KBM-7 (cell line): ENCODE measurements at regions not wholly inside any gene's neighbourhood (a gene's known extent, or its start where the extent isn't known, plus 50 kb on each side); places are given as distances from the start of the nearest gene placed in this dataset.

Experiments
- DNase-seq: peaks from one replicate; pipeline ENCODE4 v3.0.0-alpha.2; 2015
- in situ Hi-C: fragments of 300-500 bp; cut with MboI; formaldehyde crosslinking; loops from 2 replicates; pipeline ENCODE4 v1.14.3; 2020; ENCODE audit warnings: low sequenced_read_pairs, low pct_unique_long_range_greater_than_20kb, mixed read lengths

GRCh38 chr18:26794230-26795101, 71.0 kb downstream of the AQP4 start:
- in situ Hi-C loops, result no loop called here
- DNase-seq, result no peak

DNA sequence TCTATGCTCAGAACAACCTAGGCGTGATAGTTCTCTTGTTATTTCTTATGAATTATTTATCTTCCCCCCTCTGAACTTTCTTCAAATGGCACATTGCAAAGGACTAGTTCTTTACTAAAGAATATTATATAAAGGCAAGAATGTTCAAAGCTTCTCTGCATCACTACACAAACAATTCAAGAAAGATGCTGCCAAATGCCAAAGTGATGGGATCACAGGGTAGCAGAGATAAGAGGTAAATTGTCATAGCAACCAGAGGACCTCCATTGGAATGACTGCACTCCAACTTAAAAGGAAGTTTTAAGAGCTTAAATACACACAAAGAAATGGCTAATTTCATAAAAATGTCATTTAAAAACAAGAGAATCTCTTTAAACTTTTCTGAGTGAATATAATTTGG, 72.8 kb downstream of the AQP4 start:
- in situ Hi-C loops, result no loop called here
- no peak for DNase-seq

DNA sequence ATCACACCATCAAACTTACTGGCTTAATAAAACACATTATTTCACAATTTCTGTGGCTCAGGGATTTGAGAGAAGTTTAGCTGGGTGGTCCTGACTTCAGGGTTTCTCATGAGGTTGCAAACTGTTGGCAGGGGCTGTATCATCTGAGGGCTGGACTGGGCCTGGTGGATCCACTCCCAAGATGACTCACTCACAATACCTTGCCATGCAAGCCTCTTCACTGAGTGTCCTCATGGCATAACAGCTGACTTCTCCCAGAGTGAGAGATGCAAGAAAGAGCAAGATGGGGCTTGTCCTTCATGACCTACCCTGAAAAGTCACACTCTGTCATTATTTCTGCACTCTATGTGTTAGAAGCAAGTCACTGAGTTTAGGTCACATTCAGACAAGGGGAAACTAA, 73.8 kb downstream of the AQP4 start:
- DNase-seq, result no peak
- in situ Hi-C loops, result no loop called here

GRCh38 chr18:26784599-26784998, 80.9 kb downstream of the AQP4 start:
- no peak for DNase-seq
- in situ Hi-C loops, result no loop called here

GRCh38 chr18:26783170-26783569, 82.3 kb downstream of the AQP4 start:
- in situ Hi-C loops, result no loop called here
- DNase-seq, result no peak

- in situ Hi-C loops, result no loop called here
- DNase-seq, result no peak
Observed at GRCh38 chr18:26780520-26781325, 84.8 kb downstream of the AQP4 start.

DNA sequence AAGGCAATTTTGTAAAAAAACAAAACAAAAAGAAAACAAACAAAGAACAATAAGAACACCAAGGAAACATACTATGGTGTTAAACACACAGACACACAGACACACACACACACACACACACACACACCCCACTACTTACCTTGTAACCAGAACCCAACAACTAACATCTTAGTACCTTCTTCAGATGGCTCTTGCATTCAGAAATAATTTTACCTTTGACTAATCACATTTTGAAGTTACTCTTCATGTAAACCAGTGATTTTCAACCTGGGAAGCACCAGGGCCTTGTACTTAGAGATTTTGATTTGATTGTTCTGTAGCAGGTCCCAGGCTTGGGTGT, 87.5 kb downstream of the AQP4 start:
- DNase-seq, result no peak
- in situ Hi-C loops, result no loop called here

GRCh38 chr18:26777351-26778053, 88.0 kb downstream of the AQP4 start:
- in situ Hi-C loops, result no loop called here

DNA sequence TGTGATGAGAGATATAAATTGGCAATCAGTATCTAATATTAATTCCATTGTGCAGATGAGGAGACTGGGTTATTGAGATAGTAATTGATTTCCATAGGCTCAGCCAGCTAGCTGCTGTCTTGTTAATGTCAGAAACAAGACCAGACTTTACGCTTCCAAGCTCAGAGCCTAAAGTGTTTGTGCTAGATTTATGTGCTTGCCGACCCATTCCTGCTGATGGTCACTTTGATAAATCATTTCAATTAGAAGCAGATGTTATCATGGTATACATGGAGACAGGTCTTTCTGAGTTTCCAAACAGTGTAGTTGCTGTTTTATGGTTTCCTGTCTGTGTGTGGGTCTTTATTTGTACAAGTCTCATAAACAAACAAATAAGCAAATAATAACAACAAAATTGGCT, 92.8 kb downstream of the AQP4 start:
- in situ Hi-C loops, result no loop called here
- no peak for DNase-seq

More at GRCh38 chr18:26777351-26778053, 88.0 kb downstream of the AQP4 start:
- DNase-seq, result no peak

DNA sequence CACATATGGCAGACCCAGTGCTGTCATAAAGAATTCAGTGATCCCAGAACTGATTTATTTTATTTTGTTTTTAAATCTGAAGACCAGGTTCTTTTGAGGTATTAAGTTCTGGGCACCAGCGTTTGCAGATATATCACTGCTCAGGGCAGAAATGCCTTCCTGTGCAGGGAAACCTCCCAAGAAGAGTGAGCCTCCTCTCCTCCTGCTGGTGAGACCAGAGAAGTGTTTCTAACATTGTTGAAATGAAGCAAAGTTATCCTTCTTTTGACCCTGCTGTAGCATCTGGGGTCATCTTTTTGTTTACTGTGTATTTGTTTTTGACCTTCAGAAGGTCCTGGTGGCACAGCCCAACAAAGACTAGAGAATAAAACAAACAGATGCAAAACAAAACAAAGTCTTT, 94.0 kb downstream of the AQP4 start:
- DNase-seq, result no peak
- in situ Hi-C loops, result no loop called here

DNA sequence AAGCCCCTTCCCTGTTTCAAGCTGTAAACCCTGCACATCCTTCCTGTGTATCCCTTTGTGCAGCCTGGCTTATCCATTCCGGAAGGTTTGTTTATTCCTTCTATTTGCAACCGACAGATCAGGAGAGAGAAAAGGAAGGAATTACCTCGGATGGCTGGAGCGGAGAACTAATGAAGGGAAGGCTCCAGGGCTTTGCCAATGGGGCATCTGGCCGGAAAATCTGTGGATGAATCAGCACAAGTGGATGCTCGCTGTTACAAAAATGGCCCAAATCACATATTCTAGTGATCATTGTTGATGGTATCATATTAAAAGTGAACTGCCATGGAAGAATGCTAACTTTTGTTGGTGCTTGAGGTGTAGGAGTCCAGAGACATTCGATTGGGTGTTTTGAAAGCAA, 97.1 kb downstream of the AQP4 start:
- in situ Hi-C loops, result no loop called here
- no peak for DNase-seq

- in situ Hi-C loops, result no loop called here
- DNase-seq, result no peak
Observed at GRCh38 chr18:26765498-26765897, 100.0 kb downstream of the AQP4 start.

GRCh38 chr18:26764586-26764985, 100.9 kb downstream of the AQP4 start:
- DNase-seq, result no peak

DNA sequence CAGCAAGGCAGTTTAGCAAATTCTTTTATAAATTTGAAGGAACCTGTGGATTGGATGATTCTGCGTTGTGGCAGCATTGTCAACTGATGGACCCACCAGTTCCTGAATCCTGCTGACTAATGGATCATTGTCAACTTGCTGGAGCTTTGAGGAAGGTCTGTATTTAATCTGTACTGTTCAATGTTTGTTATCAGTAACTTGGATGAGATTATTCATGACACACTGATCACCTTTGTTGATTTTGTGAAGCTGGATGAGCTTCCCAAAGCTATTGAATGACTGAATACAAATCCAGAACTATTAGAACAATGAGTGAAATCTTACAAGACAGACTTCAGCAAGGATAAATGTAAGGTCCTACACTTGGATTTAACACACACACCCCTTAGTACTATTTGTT, 101.3 kb downstream of the AQP4 start:
- no peak for DNase-seq
- in situ Hi-C loops, result no loop called here

More at GRCh38 chr18:26764586-26764985, 100.9 kb downstream of the AQP4 start:
- in situ Hi-C loops, result no loop called here

DNA sequence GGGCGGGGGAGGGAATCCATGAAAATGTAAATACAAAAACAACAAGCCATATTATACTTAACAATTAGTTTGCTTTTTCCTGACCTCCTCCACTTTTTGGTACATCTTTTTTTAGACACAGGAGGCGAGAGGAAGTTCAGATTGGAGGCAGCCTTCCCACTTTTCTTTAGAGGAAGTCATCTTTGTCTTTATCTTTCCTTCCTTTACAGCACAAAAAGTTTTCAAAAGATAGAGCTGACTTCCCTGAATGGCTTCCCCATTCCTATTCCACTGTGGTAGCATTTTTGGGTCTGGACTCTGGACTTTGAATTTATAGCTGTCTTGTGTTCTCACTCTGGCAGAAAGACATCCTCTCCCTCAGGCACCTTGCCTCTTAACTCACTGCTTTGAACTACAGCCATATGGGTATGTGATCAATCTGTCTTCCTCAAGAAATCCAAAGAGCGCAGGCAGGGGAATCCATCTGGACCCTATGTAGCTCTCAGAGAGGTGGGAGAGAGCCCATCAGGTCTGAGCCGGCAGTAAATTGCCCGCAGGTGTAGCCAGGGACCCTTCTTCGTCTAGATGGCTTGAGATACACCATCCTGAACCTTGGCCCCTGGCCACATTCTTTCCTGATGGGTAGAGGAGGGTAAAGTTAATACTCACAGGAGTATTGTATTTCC, 101.9 kb downstream of the AQP4 start:
- in situ Hi-C loops, result no loop called here
- no peak for DNase-seq

DNA sequence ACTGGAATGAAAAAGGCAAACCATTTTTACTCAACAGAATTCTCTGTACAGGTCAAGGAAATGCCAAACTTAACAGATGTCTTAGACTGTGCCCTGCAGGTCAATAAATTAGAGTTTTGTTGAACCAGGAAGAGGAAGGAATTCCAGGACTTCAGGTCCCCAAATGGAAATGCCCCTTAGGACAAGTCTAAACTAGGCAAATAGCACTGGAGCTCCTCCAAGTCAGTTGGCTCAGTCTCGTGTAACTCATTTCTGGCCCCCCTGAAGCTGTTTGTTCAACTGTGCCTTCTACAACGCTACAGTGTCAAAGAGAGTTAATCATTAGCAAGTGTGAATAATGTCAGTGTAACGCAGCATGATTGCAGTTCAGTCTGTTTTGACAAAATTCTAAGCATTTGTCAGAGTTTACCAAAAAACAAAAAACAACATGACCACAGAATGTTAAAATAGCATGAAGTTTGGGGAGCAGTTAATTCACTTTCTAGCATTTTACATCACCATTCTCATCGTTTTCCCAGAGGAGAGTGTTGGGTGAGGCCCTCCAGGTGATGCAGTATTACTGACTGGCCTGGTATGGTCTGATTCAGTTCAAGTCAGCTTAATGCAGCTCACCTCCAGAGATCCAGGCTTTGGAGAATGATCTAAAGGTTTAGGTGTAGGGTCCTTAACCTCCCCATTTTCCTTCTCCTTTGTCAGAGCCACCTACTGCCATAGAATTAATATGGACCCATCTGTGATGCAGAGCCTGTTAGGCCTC, 108.1 kb downstream of the AQP4 start:
- in situ Hi-C loops, result no loop called here
- no peak for DNase-seq

GRCh38 chr18:26756556-26756955, 109.0 kb downstream of the AQP4 start:
- in situ Hi-C loops, result no loop called here
- DNase-seq, result no peak

DNA sequence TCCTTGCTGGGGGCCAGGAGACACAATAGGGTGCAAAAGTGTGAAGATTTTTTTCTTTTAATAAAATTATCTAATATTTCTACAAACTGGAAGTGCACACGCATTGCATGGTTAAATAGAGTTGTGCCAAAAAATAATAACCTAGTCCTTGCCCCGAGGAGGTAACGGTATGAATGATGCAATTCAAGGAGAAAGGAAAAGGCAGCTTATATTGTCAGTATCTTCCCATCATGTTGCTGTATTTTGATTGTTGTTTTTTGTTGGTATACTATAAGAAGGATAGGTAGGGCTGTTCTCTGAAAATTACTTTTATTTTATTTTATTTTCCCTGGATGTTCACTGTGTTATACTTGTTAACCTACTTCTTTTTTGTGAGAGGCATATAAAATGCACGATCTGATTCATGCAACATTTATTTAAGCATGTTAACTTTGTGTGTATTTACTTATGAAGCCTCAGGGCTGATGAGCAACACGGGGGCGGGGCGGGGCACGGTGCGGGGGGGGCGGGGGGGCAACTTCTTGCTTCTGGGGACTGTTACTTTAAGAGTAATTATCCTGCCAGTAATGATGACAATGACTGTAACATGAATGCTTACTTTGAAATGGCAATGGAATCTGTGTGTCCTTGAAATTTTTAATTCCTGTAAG, 118.6 kb downstream of the AQP4 start:
- in situ Hi-C loops, result no loop called here
- no peak for DNase-seq
